Fibroblast of lung (primary cell): ENCODE measurements at regions not wholly inside any gene's neighbourhood (a gene's known extent, or its start where the extent isn't known, plus 50 kb on each side); places are given as distances from the start of the nearest gene placed in this dataset.

Experiments used
- DNase-seq, 2 donors: peaks; one replicate each; pipeline versions ENCODE4 v3.0.0 to v3.0.0-alpha.2; 2010; ENCODE audit warnings: low read depth in 2 of 2
- H2AFZ ChIP-seq: 2 replicates; pipeline ENCODE4 v1.5.1; 2012; ENCODE audit warnings: low read length, control low read depth, inconsistent platforms
- H3K27ac ChIP-seq: 2 replicates; pipeline ENCODE4 v1.5.1; 2011; ENCODE audit warnings: low read length, control low read depth; ENCODE audit not compliant: insufficient read depth
- H3K27me3 ChIP-seq: 2 replicates; pipeline ENCODE4 v1.5.1; 2011; ENCODE audit warnings: mild to moderate bottlenecking, low read length; ENCODE audit not compliant: control insufficient read depth, insufficient read depth
- H3K36me3 ChIP-seq: 2 replicates; pipeline ENCODE4 v1.5.1; 2011; ENCODE audit warnings: low read length; ENCODE audit not compliant: control insufficient read depth, insufficient read depth
- H3K4me1 ChIP-seq: 2 replicates; pipeline ENCODE4 v1.5.1; 2011; ENCODE audit warnings: low read length; ENCODE audit not compliant: control insufficient read depth, insufficient read depth; ENCODE audit errors: extremely low read depth
- H3K4me2 ChIP-seq: 2 replicates; pipeline ENCODE4 v1.5.1; 2011; ENCODE audit warnings: low read length, control low read depth; ENCODE audit not compliant: insufficient read depth; ENCODE audit errors: extremely low read depth
- H3K4me3 ChIP-seq, 4 experiments: fragments of 200-600 bp in 1 of 4; sonication (generic) in 1 of 4; replicated peaks in 1 of 4; 2 replicates each; pipeline ENCODE4 v1.5.1; 2011 to 2016; ENCODE audit warnings: low read length in 4 of 4, low read depth in 3 of 4, mild to moderate bottlenecking in 3 of 4, control low read depth in 2 of 4, inconsistent platforms in 1 of 4, mixed read lengths in 1 of 4; ENCODE audit not compliant: insufficient read depth in 1 of 4; ENCODE audit errors: control extremely low read depth in 1 of 4
- H3K79me2 ChIP-seq: 2 replicates; pipeline ENCODE4 v1.5.1; 2012; ENCODE audit warnings: mild to moderate bottlenecking, low read length, inconsistent platforms; ENCODE audit not compliant: control insufficient read depth, insufficient read depth
- H3K9ac ChIP-seq: 2 replicates; pipeline ENCODE4 v1.5.1; 2011; ENCODE audit warnings: mild to moderate bottlenecking, low read length, control low read depth; ENCODE audit not compliant: insufficient read depth
- H3K9me3 ChIP-seq: 2 replicates; pipeline ENCODE4 v1.5.1; 2012; ENCODE audit warnings: low read depth, low read length; ENCODE audit not compliant: control insufficient read depth, insufficient read depth
- H4K20me1 ChIP-seq: 2 replicates; pipeline ENCODE4 v1.5.1; 2011; ENCODE audit warnings: low read length; ENCODE audit not compliant: control insufficient read depth, insufficient read depth; ENCODE audit errors: extremely low read depth
- CTCF ChIP-seq, 2 donors: IDR thresholded peaks in 1 of 2; conservative IDR thresholded peaks in 1 of 2; 1 replicate in 1 of 2; 2 replicates in 1 of 2; pipeline ENCODE4 v1.5.1; 2011 to 2012; ENCODE audit warnings: low read length in 2 of 2, control low read depth in 1 of 2, inconsistent platforms in 1 of 2, low read depth in 1 of 2, mild to moderate bottlenecking in 1 of 2
- EZH2 ChIP-seq: IDR thresholded peaks from 2 replicates; pipeline ENCODE4 v1.5.1; 2012; ENCODE audit warnings: low read length, control low read depth, mild to moderate bottlenecking; ENCODE audit errors: missing control alignments

GRCh38 chr10:58086144-58086762, 181.4 kb downstream of the IPMK start:
- no peak overlapping the region for H3K4me2 ChIP-seq
- no peak for DNase-seq
- no peak for TF ChIP-seq CTCF (conservative IDR thresholded peaks at IDR 0.05 in 1 of 2, IDR thresholded peaks at IDR 0.05 in 1 of 2; ENCODE audit: low read depth in 1 of 2, low read length in 2 of 2)
- TF ChIP-seq EZH2: no peak
- H3K27me3 ChIP-seq: no peaks in the 10 kb centered on the region
- no peaks in the 10 kb centered on the region for H4K20me1 ChIP-seq
- no peak overlapping the region for H3K9ac ChIP-seq
- H3K79me2 ChIP-seq: no peaks in the 10 kb centered on the region
- H3K4me1 ChIP-seq: no peaks in the 10 kb centered on the region
- no peaks in the 10 kb centered on the region for H3K9me3 ChIP-seq
- no peak overlapping the region for H2AFZ ChIP-seq
- H3K4me3 ChIP-seq: no peak overlapping the region
- no peak overlapping the region for H3K27ac ChIP-seq
- no peaks in the 10 kb centered on the region for H3K36me3 ChIP-seq

- Histone ChIP-seq H4K20me1 (no peaks in the 10 kb centered on the region), H2AFZ (no peak overlapping the region), H3K4me2 (no peak overlapping the region), H3K4me1 (no peaks in the 10 kb centered on the region), H3K36me3 (no peaks in the 10 kb centered on the region), H3K9me3 (no peaks in the 10 kb centered on the region), H3K27me3 (no peaks in the 10 kb centered on the region), H3K4me3 (no peak overlapping the region), H3K79me2 (no peaks in the 10 kb centered on the region), H3K9ac (no peak overlapping the region), H3K27ac (no peak overlapping the region)
- DNase-seq: no peak
- TF ChIP-seq EZH2 (no peak), CTCF (conservative IDR thresholded peaks at IDR 0.05 in 1 of 2, IDR thresholded peaks at IDR 0.05 in 1 of 2; ENCODE audit: low read depth in 1 of 2, low read length in 2 of 2) (no peak)
Measured at GRCh38 chr10:58082248-58082647, 185.4 kb downstream of the IPMK start.

- Histone ChIP-seq H3K36me3 (no peaks in the 10 kb centered on the region), H4K20me1 (no peaks in the 10 kb centered on the region), H3K4me3 (no peak overlapping the region), H3K27ac (no peak overlapping the region), H2AFZ (no peak overlapping the region), H3K27me3 (no peaks in the 10 kb centered on the region), H3K4me1 (no peaks in the 10 kb centered on the region), H3K9ac (no peak overlapping the region), H3K9me3 (no peaks in the 10 kb centered on the region), H3K79me2 (no peaks in the 10 kb centered on the region), H3K4me2 (no peak overlapping the region)
- peak in 1 of 2 donors; percentile 23 for DNase-seq
- TF ChIP-seq CTCF (conservative IDR thresholded peaks at IDR 0.05 in 1 of 2, IDR thresholded peaks at IDR 0.05 in 1 of 2; ENCODE audit: low read depth in 1 of 2, low read length in 2 of 2): no peak
- no peak for TF ChIP-seq EZH2
Measured at GRCh38 chr10:58081353-58081752, 186.3 kb downstream of the IPMK start.
